Peyer's patch (tissue), 4 donors: ENCODE measurements at regions not wholly inside any gene's neighbourhood (a gene's known extent, or its start where the extent isn't known, plus 50 kb on each side); places are given as distances from the start of the nearest gene placed in this dataset.

Experiments
- DNase-seq, 3 donors: peaks; one replicate each; pipeline ENCODE4 v3.0.0-alpha.2; 2017 to 2019
- H3K27ac ChIP-seq, 4 donors: fragments of 200-600 bp; sonication (generic); one replicate each; pipeline ENCODE4 v1.5.1; 2016 to 2019
- H3K27me3 ChIP-seq, 2 donors: fragments of 200-600 bp; sonication (generic); one replicate each; pipeline ENCODE4 v1.5.1; 2019
- H3K36me3 ChIP-seq, 3 donors: fragments of 200-600 bp; sonication (generic); one replicate each; pipeline ENCODE4 v1.5.1; 2016 to 2019
- H3K4me1 ChIP-seq, 4 donors: fragments of 200-600 bp; sonication (generic); one replicate each; pipeline ENCODE4 v1.5.1; 2016 to 2019
- H3K4me3 ChIP-seq, 4 donors: fragments of 200-600 bp; sonication (generic); 1 replicate in 3 of 4; 2 replicates in 1 of 4; pipeline ENCODE4 v1.5.1; 2016 to 2019; ENCODE audit warnings: mild to moderate bottlenecking in 1 of 4
- H3K9me3 ChIP-seq, 4 donors: fragments of 200-600 bp; sonication (generic); one replicate each; pipeline ENCODE4 v1.5.1; 2016 to 2019; ENCODE audit warnings: mild to moderate bottlenecking in 1 of 4
- CTCF ChIP-seq, 6 experiments: fragments of 450-650 bp in 4 of 6; fragments of 200-600 bp in 2 of 6; sonication (generic) in 1 of 6; IDR thresholded peaks; one replicate each; pipeline ENCODE4 v1.5.1; 2017 to 2019; ENCODE audit warnings: antibody characterized with exemption in 6 of 6, mild to moderate bottlenecking in 3 of 6, moderate library complexity in 1 of 6
- POLR2A ChIP-seq, 2 donors: fragments of 450-650 bp; IDR thresholded peaks; one replicate each; pipeline ENCODE4 v1.5.1; 2017; ENCODE audit warnings: antibody characterized with exemption in 2 of 2, mild to moderate bottlenecking in 2 of 2, moderate library complexity in 2 of 2

GRCh38 chr1:98172578-98172977 is 251.7 kb upstream of the DPYD start:
- no peak for DNase-seq
- Histone ChIP-seq H3K4me1 (no peaks in the 10 kb centered on the region), H3K36me3 (no peaks in the 10 kb centered on the region), H3K4me3 (no peak overlapping the region), H3K9me3 (no peaks in the 10 kb centered on the region), H3K27me3 (no peaks in the 10 kb centered on the region), H3K27ac (no peak overlapping the region)
- no peak for TF ChIP-seq CTCF (IDR thresholded peaks at IDR 0.05)
- no peak for TF ChIP-seq POLR2A (IDR thresholded peaks at IDR 0.05)

GRCh38 chr1:98172022-98172421 is 251.2 kb upstream of the DPYD start:
- TF ChIP-seq CTCF (IDR thresholded peaks at IDR 0.05) (no peak), POLR2A (IDR thresholded peaks at IDR 0.05) (no peak)
- H3K27me3 ChIP-seq = no peaks in the 10 kb centered on the region

GRCh38 chr1:98164509-98164908 is 243.7 kb upstream of the DPYD start:
- TF ChIP-seq POLR2A (IDR thresholded peaks at IDR 0.05) = no peak
- TF ChIP-seq CTCF (IDR thresholded peaks at IDR 0.05) = no peak
- Histone ChIP-seq H3K4me1 (no peaks in the 10 kb centered on the region), H3K9me3 (no peaks in the 10 kb centered on the region), H3K4me3 (no peak overlapping the region), H3K27me3 (no peaks in the 10 kb centered on the region), H3K36me3 (no peaks in the 10 kb centered on the region), H3K27ac (no peak overlapping the region)
- no peak for DNase-seq

More at GRCh38 chr1:98172022-98172421, 251.2 kb upstream of the DPYD start:
- DNase-seq = no peak
- Histone ChIP-seq H3K4me3 (no peak overlapping the region), H3K9me3 (no peaks in the 10 kb centered on the region), H3K36me3 (no peaks in the 10 kb centered on the region), H3K4me1 (no peaks in the 10 kb centered on the region), H3K27ac (no peak overlapping the region)

- Histone ChIP-seq H3K27me3 (no peaks in the 10 kb centered on the region), H3K4me3 (no peak overlapping the region), H3K9me3 (no peaks in the 10 kb centered on the region), H3K27ac (no peak overlapping the region), H3K4me1 (no peaks in the 10 kb centered on the region), H3K36me3 (no peaks in the 10 kb centered on the region)
- no peak for TF ChIP-seq CTCF (IDR thresholded peaks at IDR 0.05)
- no peak for DNase-seq
Measured at GRCh38 chr1:98157524-98158313, 236.9 kb upstream of the DPYD start.

- Histone ChIP-seq H3K27me3 (no peaks in the 10 kb centered on the region), H3K4me1 (no peaks in the 10 kb centered on the region), H3K4me3 (no peak overlapping the region), H3K9me3 (no peaks in the 10 kb centered on the region), H3K27ac (no peak overlapping the region), H3K36me3 (no peaks in the 10 kb centered on the region)
- no peak for TF ChIP-seq POLR2A (IDR thresholded peaks at IDR 0.05)
- no peak for TF ChIP-seq CTCF (IDR thresholded peaks at IDR 0.05)
- no peak for DNase-seq
Measured at GRCh38 chr1:98147280-98147679, 226.4 kb upstream of the DPYD start.
